ENCODE measurements at regions not wholly inside any gene's neighbourhood (a gene's known extent, or its start where the extent isn't known, plus 50 kb on each side); places are given as distances from the start of the nearest gene placed in this dataset.

- H3K4me3 ChIP-seq (ENCODE audit: low read depth, low read length), result no peak overlapping the region
- H3K27me3 ChIP-seq (ENCODE audit: control insufficient read depth, insufficient read depth, low read length), result no peaks in the 10 kb centered on the region
- DNase-seq (ENCODE audit: low read depth), result no peak
- no peaks in the 10 kb centered on the region for H3K36me3 ChIP-seq (ENCODE audit: control insufficient read depth, insufficient read depth, low read length)
- no peak for TF ChIP-seq CTCF (IDR thresholded peaks at IDR 0.05; ENCODE audit: insufficient read depth, low read length, poor library complexity, severe bottlenecking)
These were observed 97.6 kb downstream of the ANAPC4 start for GRCh38 chr4:25474690-25475089.

GRCh38 chr4:25477221-25477620 lies 100.2 kb downstream of the ANAPC4 start:
- no peak for DNase-seq (ENCODE audit: low read depth)
- Histone ChIP-seq H3K27me3 (ENCODE audit: control insufficient read depth, insufficient read depth, low read length) (no peaks in the 10 kb centered on the region), H3K4me3 (ENCODE audit: low read depth, low read length) (no peak overlapping the region), H3K36me3 (ENCODE audit: control insufficient read depth, insufficient read depth, low read length) (no peaks in the 10 kb centered on the region)
- no peak for TF ChIP-seq CTCF (IDR thresholded peaks at IDR 0.05; ENCODE audit: insufficient read depth, low read length, poor library complexity, severe bottlenecking)

- no peak for DNase-seq (ENCODE audit: low read depth)
- Histone ChIP-seq H3K36me3 (ENCODE audit: control insufficient read depth, insufficient read depth, low read length) (no peaks in the 10 kb centered on the region), H3K27me3 (ENCODE audit: control insufficient read depth, insufficient read depth, low read length) (no peaks in the 10 kb centered on the region), H3K4me3 (ENCODE audit: low read depth, low read length) (no peak overlapping the region)
- TF ChIP-seq CTCF (IDR thresholded peaks at IDR 0.05; ENCODE audit: insufficient read depth, low read length, poor library complexity, severe bottlenecking), result no peak
These were observed 104.6 kb downstream of the ANAPC4 start for GRCh38 chr4:25481648-25482047.

- Histone ChIP-seq H3K36me3 (ENCODE audit: control insufficient read depth, insufficient read depth, low read length) (no peaks in the 10 kb centered on the region), H3K27me3 (ENCODE audit: control insufficient read depth, insufficient read depth, low read length) (no peaks in the 10 kb centered on the region), H3K4me3 (ENCODE audit: low read depth, low read length) (no peak overlapping the region)
- DNase-seq (ENCODE audit: low read depth), result peak; percentile 50
- no peak for TF ChIP-seq CTCF (IDR thresholded peaks at IDR 0.05; ENCODE audit: insufficient read depth, low read length, poor library complexity, severe bottlenecking)
These were observed 107.2 kb downstream of the ANAPC4 start for GRCh38 chr4:25484243-25484721.

- no peak for DNase-seq (ENCODE audit: low read depth)
- no peak overlapping the region for H3K4me3 ChIP-seq (ENCODE audit: low read depth, low read length)
- TF ChIP-seq CTCF (IDR thresholded peaks at IDR 0.05; ENCODE audit: insufficient read depth, low read length, poor library complexity, severe bottlenecking), result no peak
These were observed 108.0 kb downstream of the ANAPC4 start for GRCh38 chr4:25485104-25485503.

GRCh38 chr4:25486171-25486570 lies 109.1 kb downstream of the ANAPC4 start:
- Histone ChIP-seq H3K27me3 (ENCODE audit: control insufficient read depth, insufficient read depth, low read length) (no peaks in the 10 kb centered on the region), H3K36me3 (ENCODE audit: control insufficient read depth, insufficient read depth, low read length) (no peaks in the 10 kb centered on the region), H3K4me3 (ENCODE audit: low read depth, low read length) (no peak overlapping the region)
- no peak for TF ChIP-seq CTCF (IDR thresholded peaks at IDR 0.05; ENCODE audit: insufficient read depth, low read length, poor library complexity, severe bottlenecking)
- DNase-seq (ENCODE audit: low read depth), result peak; percentile 21

More at GRCh38 chr4:25485104-25485503, 108.0 kb downstream of the ANAPC4 start:
- H3K36me3 ChIP-seq (ENCODE audit: control insufficient read depth, insufficient read depth, low read length), result no peaks in the 10 kb centered on the region
- H3K27me3 ChIP-seq (ENCODE audit: control insufficient read depth, insufficient read depth, low read length), result no peaks in the 10 kb centered on the region
